Endothelial cell (in vitro differentiated cells): ENCODE measurements at regions not wholly inside any gene's neighbourhood (a gene's known extent, or its start where the extent isn't known, plus 50 kb on each side); places are given as distances from the start of the nearest gene placed in this dataset.

ENCODE experiments used
- DNase-seq: peaks from one replicate; pipeline ENCODE4 v3.0.0; 2021; ENCODE audit warnings: low spot score
- H3K27ac Mint-ChIP-seq: one replicate; pipeline ENCODE4 v1.8.0; 2021; ENCODE audit warnings: mixed read lengths, inconsistent platforms; ENCODE audit not compliant: unreplicated experiment
- H3K27me3 Mint-ChIP-seq: one replicate; pipeline ENCODE4 v1.8.0; 2021; ENCODE audit warnings: mild to moderate bottlenecking, moderate library complexity, mixed read lengths, inconsistent platforms; ENCODE audit not compliant: unreplicated experiment
- H3K36me3 Mint-ChIP-seq: one replicate; pipeline ENCODE4 v1.8.0; 2021; ENCODE audit warnings: mild to moderate bottlenecking, low read depth, mixed read lengths, inconsistent platforms; ENCODE audit not compliant: unreplicated experiment
- H3K4me1 Mint-ChIP-seq: one replicate; pipeline ENCODE4 v1.8.0; 2021; ENCODE audit warnings: mild to moderate bottlenecking, mixed read lengths, inconsistent platforms; ENCODE audit not compliant: unreplicated experiment
- H3K4me3 Mint-ChIP-seq: one replicate; pipeline ENCODE4 v1.8.0; 2021; ENCODE audit warnings: mild to moderate bottlenecking, mixed read lengths, inconsistent platforms; ENCODE audit not compliant: unreplicated experiment
- H3K9me3 Mint-ChIP-seq: one replicate; pipeline ENCODE4 v1.8.0; 2021; ENCODE audit warnings: mixed read lengths, inconsistent platforms; ENCODE audit not compliant: unreplicated experiment
- CTCF ChIP-seq: fragments of 200-600 bp; sonication (generic); IDR thresholded peaks from one replicate; pipeline ENCODE4 v1.5.0; 2021; ENCODE audit warnings: antibody characterized with exemption; ENCODE audit not compliant: unreplicated experiment

GRCh38 chr1:191905781-191906180 is 252.5 kb upstream of the RGS18 start:
- Mint-ChIP-seq H3K36me3 (peaks cover 4% of the 10 kb centered on the region), H3K4me3 (no peak overlapping the region), H3K27ac (no peak overlapping the region), H3K9me3 (peaks cover 13% of the 10 kb centered on the region), H3K27me3 (no peaks in the 10 kb centered on the region), H3K4me1 (no peaks in the 10 kb centered on the region)
- TF ChIP-seq CTCF = no peak
- DNase-seq = no peak

GRCh38 chr1:191907121-191907520 is 251.1 kb upstream of the RGS18 start:
- TF ChIP-seq CTCF = no peak
- no peak for DNase-seq
- Mint-ChIP-seq H3K9me3 (peaks cover 13% of the 10 kb centered on the region), H3K36me3 (peaks cover 4% of the 10 kb centered on the region), H3K4me3 (no peak overlapping the region), H3K4me1 (no peaks in the 10 kb centered on the region), H3K27me3 (peaks cover 4% of the 10 kb centered on the region), H3K27ac (no peak overlapping the region)

GRCh38 chr1:191910245-191910644 is 248.0 kb upstream of the RGS18 start:
- Mint-ChIP-seq H3K27me3 (peaks cover 4% of the 10 kb centered on the region), H3K9me3 (peaks cover 13% of the 10 kb centered on the region), H3K36me3 (peaks cover 4% of the 10 kb centered on the region), H3K4me1 (no peaks in the 10 kb centered on the region), H3K27ac (no peak overlapping the region), H3K4me3 (no peak overlapping the region)
- no peak for TF ChIP-seq CTCF
- no peak for DNase-seq

GRCh38 chr1:191912517-191912916 is 245.7 kb upstream of the RGS18 start:
- Mint-ChIP-seq H3K4me1 (no peaks in the 10 kb centered on the region), H3K27me3 (peaks cover 4% of the 10 kb centered on the region), H3K36me3 (peaks cover 4% of the 10 kb centered on the region), H3K4me3 (no peak overlapping the region), H3K9me3 (peaks cover 13% of the 10 kb centered on the region), H3K27ac (no peak overlapping the region)
- no peak for DNase-seq
- TF ChIP-seq CTCF = no peak

- no peak for TF ChIP-seq CTCF
- Mint-ChIP-seq H3K27ac (no peak overlapping the region), H3K9me3 (peaks cover 4% of the 10 kb centered on the region), H3K4me3 (no peak overlapping the region), H3K4me1 (no peaks in the 10 kb centered on the region), H3K36me3 (no peaks in the 10 kb centered on the region), H3K27me3 (peaks cover 4% of the 10 kb centered on the region)
- no peak for DNase-seq
Observed at GRCh38 chr1:191913260-191913977, 244.8 kb upstream of the RGS18 start.
